Natural killer cell (primary cell): ENCODE measurements at regions not wholly inside any gene's neighbourhood (a gene's known extent, or its start where the extent isn't known, plus 50 kb on each side); places are given as distances from the start of the nearest gene placed in this dataset.
A peak's percentile ranks its signal among the peaks of the same experiment; 100 is the strongest.

ENCODE experiments used
- ATAC-seq, 3 donors: fragments of 150-1000 bp in 2 of 3; fragments of 200-7000 bp in 1 of 3; cut with Tn5 transposase; 1 replicate in 1 of 3; 2 replicates in 2 of 3; pipeline ENCODE4 v1.10.0; 2021; ENCODE audit warnings: mild to moderate bottlenecking in 2 of 3, moderate library complexity in 2 of 3
- DNase-seq, 2 donors: peaks; one replicate each; pipeline versions ENCODE4 v3.0.0 to v3.0.0-alpha.2; 2013 to 2021; ENCODE audit warnings: mixed read lengths in 1 of 2
- H3K27ac ChIP-seq: one replicate; pipeline ENCODE4 v1.5.1; 2013; ENCODE audit warnings: mild to moderate bottlenecking, low read length
- H3K27me3 ChIP-seq: one replicate; pipeline ENCODE4 v1.6.1; 2013; ENCODE audit warnings: low read length; ENCODE audit not compliant: control insufficient read depth, insufficient read depth
- H3K36me3 ChIP-seq: one replicate; pipeline ENCODE4 v1.6.1; 2013; ENCODE audit warnings: low read length; ENCODE audit not compliant: control insufficient read depth, insufficient read depth
- H3K4me1 ChIP-seq: one replicate; pipeline ENCODE4 v1.6.1; 2013; ENCODE audit warnings: low read length; ENCODE audit not compliant: control insufficient read depth, insufficient read depth
- H3K4me3 ChIP-seq: one replicate; pipeline ENCODE4 v1.5.1; 2013; ENCODE audit warnings: low read length
- H3K9me3 ChIP-seq: one replicate; pipeline ENCODE4 v1.6.1; 2013; ENCODE audit warnings: low read length; ENCODE audit not compliant: control insufficient read depth, insufficient read depth
- H3K27ac Mint-ChIP-seq, 2 donors: one replicate each; pipeline ENCODE4 v1.8.0; 2022; ENCODE audit warnings: mild to moderate bottlenecking in 2 of 2, mixed read lengths in 2 of 2, moderate library complexity in 1 of 2
- H3K27me3 Mint-ChIP-seq, 2 donors: one replicate each; pipeline ENCODE4 v1.8.0; 2022; ENCODE audit warnings: low read depth in 2 of 2, mixed read lengths in 2 of 2
- H3K36me3 Mint-ChIP-seq: one replicate; pipeline ENCODE4 v1.8.0; 2022; ENCODE audit warnings: mixed read lengths
- H3K4me1 Mint-ChIP-seq, 2 donors: one replicate each; pipeline ENCODE4 v1.8.0; 2022; ENCODE audit warnings: mixed read lengths in 2 of 2
- H3K4me3 Mint-ChIP-seq: one replicate; pipeline ENCODE4 v1.8.0; 2022; ENCODE audit warnings: mild to moderate bottlenecking, moderate library complexity, mixed read lengths
- H3K9me3 Mint-ChIP-seq, 2 donors: one replicate each; pipeline ENCODE4 v1.8.0; 2022; ENCODE audit warnings: mixed read lengths in 2 of 2
- WGBS: methylation state at CpG from one replicate; pipeline ENCODE4 v1.1.7; 2013; ENCODE audit warnings: missing lambda C conversion rate; ENCODE audit not compliant: insufficient coverage; 5-methylcytosine and 5-hydroxymethylcytosine counted together
- intact Hi-C: fragments of 100-400 bp; cut with micrococcal nuclease; formaldehyde crosslinking; loops from one replicate; pipeline ENCODE4 v1.14.2; 2022
- TF ChIP-seq, protein P1 (sequence below): fragments of 200-600 bp; IDR thresholded peaks from one replicate; pipeline ENCODE4 v1.8.0; 2022; ENCODE audit warnings: antibody characterized with exemption

GRCh38 chrX:46257451-46257879 lies 287.8 kb downstream of the ZNF674 start:
- Mint-ChIP-seq H3K4me3 (no peak overlapping the region), H3K4me1 (no peaks in the 10 kb centered on the region), H3K27me3 (peaks cover 0 to 11% of the 10 kb centered on the region in 2 donors), H3K9me3 (no peaks in the 10 kb centered on the region), H3K27ac (no peak overlapping the region), H3K36me3 (no peaks in the 10 kb centered on the region)
- Histone ChIP-seq H3K9me3 (no peaks in the 10 kb centered on the region), H3K36me3 (no peaks in the 10 kb centered on the region), H3K27me3 (no peaks in the 10 kb centered on the region), H3K4me1 (no peaks in the 10 kb centered on the region), H3K4me3 (no peak overlapping the region), H3K27ac (no peak overlapping the region)
- no peak for ATAC-seq
- 48% methylated on average over 2 of the region's 5 CpGs for WGBS
- TF ChIP-seq, protein P1, sequence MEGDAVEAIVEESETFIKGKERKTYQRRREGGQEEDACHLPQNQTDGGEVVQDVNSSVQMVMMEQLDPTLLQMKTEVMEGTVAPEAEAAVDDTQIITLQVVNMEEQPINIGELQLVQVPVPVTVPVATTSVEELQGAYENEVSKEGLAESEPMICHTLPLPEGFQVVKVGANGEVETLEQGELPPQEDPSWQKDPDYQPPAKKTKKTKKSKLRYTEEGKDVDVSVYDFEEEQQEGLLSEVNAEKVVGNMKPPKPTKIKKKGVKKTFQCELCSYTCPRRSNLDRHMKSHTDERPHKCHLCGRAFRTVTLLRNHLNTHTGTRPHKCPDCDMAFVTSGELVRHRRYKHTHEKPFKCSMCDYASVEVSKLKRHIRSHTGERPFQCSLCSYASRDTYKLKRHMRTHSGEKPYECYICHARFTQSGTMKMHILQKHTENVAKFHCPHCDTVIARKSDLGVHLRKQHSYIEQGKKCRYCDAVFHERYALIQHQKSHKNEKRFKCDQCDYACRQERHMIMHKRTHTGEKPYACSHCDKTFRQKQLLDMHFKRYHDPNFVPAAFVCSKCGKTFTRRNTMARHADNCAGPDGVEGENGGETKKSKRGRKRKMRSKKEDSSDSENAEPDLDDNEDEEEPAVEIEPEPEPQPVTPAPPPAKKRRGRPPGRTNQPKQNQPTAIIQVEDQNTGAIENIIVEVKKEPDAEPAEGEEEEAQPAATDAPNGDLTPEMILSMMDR, result no peak
- intact Hi-C loops, result no loop called here
- DNase-seq, result peak in 1 of 2 donors; percentile 24

- Mint-ChIP-seq H3K27me3 (peaks cover 0 to 11% of the 10 kb centered on the region in 2 donors), H3K4me1 (no peaks in the 10 kb centered on the region), H3K9me3 (no peaks in the 10 kb centered on the region), H3K36me3 (no peaks in the 10 kb centered on the region), H3K4me3 (no peak overlapping the region), H3K27ac (no peak overlapping the region)
- Histone ChIP-seq H3K4me3 (no peak overlapping the region), H3K4me1 (no peaks in the 10 kb centered on the region), H3K36me3 (no peaks in the 10 kb centered on the region), H3K27ac (no peak overlapping the region), H3K27me3 (no peaks in the 10 kb centered on the region), H3K9me3 (no peaks in the 10 kb centered on the region)
- TF ChIP-seq, protein P1, result no peak
- DNase-seq (no peak), ATAC-seq (no peak)
- intact Hi-C loops, result no loop called here
- no CpG with 5 or more reads among the region's 1 CpG for WGBS
Observed at GRCh38 chrX:46256875-46257274, 288.3 kb downstream of the ZNF674 start.

- Histone ChIP-seq H3K9me3 (no peaks in the 10 kb centered on the region), H3K4me1 (no peaks in the 10 kb centered on the region), H3K27me3 (no peaks in the 10 kb centered on the region), H3K36me3 (no peaks in the 10 kb centered on the region), H3K4me3 (no peak overlapping the region), H3K27ac (no peak overlapping the region)
- intact Hi-C loops, result no loop called here
- no peaks in the 10 kb centered on the region for H3K9me3 Mint-ChIP-seq
- no peaks in the 10 kb centered on the region for H3K36me3 Mint-ChIP-seq
- H3K27me3 Mint-ChIP-seq, result no peaks in the 10 kb centered on the region
- no peak overlapping the region for H3K27ac Mint-ChIP-seq
- H3K4me1 Mint-ChIP-seq, result no peaks in the 10 kb centered on the region
- ATAC-seq (no peak), DNase-seq (no peak)
- TF ChIP-seq, protein P1, result no peak
- WGBS, result no CpG with 5 or more reads among the region's 1 CpG
- no peak overlapping the region for H3K4me3 Mint-ChIP-seq
Observed at GRCh38 chrX:46255046-46255445, 290.2 kb downstream of the ZNF674 start.

- Mint-ChIP-seq H3K36me3 (no peaks in the 10 kb centered on the region), H3K27me3 (no peaks in the 10 kb centered on the region), H3K4me1 (no peaks in the 10 kb centered on the region), H3K9me3 (no peaks in the 10 kb centered on the region), H3K27ac (no peak overlapping the region), H3K4me3 (no peak overlapping the region)
- Histone ChIP-seq H3K36me3 (no peaks in the 10 kb centered on the region), H3K4me3 (no peak overlapping the region), H3K9me3 (no peaks in the 10 kb centered on the region), H3K27ac (no peak overlapping the region), H3K4me1 (no peaks in the 10 kb centered on the region), H3K27me3 (no peaks in the 10 kb centered on the region)
- intact Hi-C loops, result no loop called here
- ATAC-seq, result no peak
- DNase-seq, result no peak
- no CpG with 5 or more reads among the region's 1 CpG for WGBS
- TF ChIP-seq, protein P1, result no peak
Observed at GRCh38 chrX:46254641-46255040, 290.6 kb downstream of the ZNF674 start.
